Gastroesophageal sphincter (tissue), 4 donors: ENCODE measurements at regions not wholly inside any gene's neighbourhood (a gene's known extent, or its start where the extent isn't known, plus 50 kb on each side); places are given as distances from the start of the nearest gene placed in this dataset.

ENCODE experiments used
- ATAC-seq: fragments of 150-250 bp; one replicate; pipeline ENCODE4 v1.9.1; 2016; ENCODE audit warnings: mild to moderate bottlenecking, moderate library complexity
- H3K27ac ChIP-seq, 4 donors: fragments of 200-600 bp; sonication (generic) in 3 of 4; 1 replicate in 3 of 4; 2 replicates in 1 of 4; pipeline ENCODE4 v1.5.1; 2016 to 2019
- H3K27me3 ChIP-seq: fragments of 200-600 bp; sonication (generic); one replicate; pipeline ENCODE4 v1.5.1; 2019
- H3K36me3 ChIP-seq, 2 donors: fragments of 200-600 bp; sonication (generic); one replicate each; pipeline ENCODE4 v1.5.1; 2019; ENCODE audit warnings: control low read depth in 1 of 2
- H3K4me1 ChIP-seq, 3 donors: fragments of 200-600 bp; sonication (generic); 1 replicate in 2 of 3; 2 replicates in 1 of 3; pipeline ENCODE4 v1.5.1; 2016 to 2019; ENCODE audit warnings: control low read depth in 2 of 3
- H3K4me3 ChIP-seq, 2 donors: fragments of 200-600 bp; sonication (generic); one replicate each; pipeline ENCODE4 v1.5.1; 2019; ENCODE audit warnings: mild to moderate bottlenecking in 1 of 2, moderate library complexity in 1 of 2
- H3K9me3 ChIP-seq, 3 donors: fragments of 200-600 bp; sonication (generic); one replicate each; pipeline ENCODE4 v1.5.1; 2017 to 2019; ENCODE audit warnings: control low read depth in 2 of 3
- EP300 ChIP-seq: sonication (generic); formaldehyde crosslinking; IDR thresholded peaks from one replicate; pipeline ENCODE4 v1.6.1; 2017; ENCODE audit warnings: antibody characterized with exemption, mild to moderate bottlenecking
- POLR2A ChIP-seq, 2 donors: fragments of 450-650 bp; IDR thresholded peaks; one replicate each; pipeline ENCODE4 v1.6.1; 2017; ENCODE audit warnings: antibody characterized with exemption in 2 of 2, mild to moderate bottlenecking in 2 of 2, moderate library complexity in 1 of 2
- POLR2AphosphoS5 ChIP-seq: sonication (generic); formaldehyde crosslinking; IDR thresholded peaks from one replicate; pipeline ENCODE4 v1.6.1; 2017; ENCODE audit warnings: antibody characterized with exemption
- WGBS, 2 donors: methylation state at CpG; one replicate each; pipeline ENCODE4 v1.1.5; 2018; ENCODE audit warnings: low coverage in 1 of 2; 5-methylcytosine and 5-hydroxymethylcytosine counted together
- TF ChIP-seq, protein P1 (sequence below), 4 experiments: fragments of 200-600 bp in 2 of 4; fragments of 450-650 bp in 2 of 4; sonication (generic) in 1 of 4; IDR thresholded peaks; one replicate each; pipeline ENCODE4 v1.5.1; 2017 to 2019; ENCODE audit warnings: antibody characterized with exemption in 4 of 4, mild to moderate bottlenecking in 2 of 4, moderate library complexity in 2 of 4

DNA sequence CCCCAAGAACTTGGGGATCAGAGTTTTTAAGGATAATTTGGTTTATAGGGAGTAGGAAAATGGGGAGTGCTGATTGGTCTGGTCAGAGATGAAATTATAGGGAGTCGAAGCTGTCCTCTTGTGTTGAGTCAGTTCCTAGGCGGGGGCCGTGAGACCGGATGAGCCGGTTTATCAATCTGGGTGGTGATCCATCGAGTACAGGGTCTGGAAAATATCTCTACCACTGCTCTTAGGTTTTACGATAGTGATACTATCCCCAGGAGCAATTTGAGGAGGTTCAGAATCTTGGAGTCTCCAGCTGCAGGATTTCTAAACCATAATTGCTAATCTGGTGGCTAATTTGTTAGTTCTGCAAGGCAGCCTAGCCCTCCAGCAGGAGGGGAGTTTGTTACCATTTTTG lies 403.4 kb downstream of the CDH11 start:
- Histone ChIP-seq H3K9me3 (no peaks in the 10 kb centered on the region), H3K4me1 (no peaks in the 10 kb centered on the region), H3K27me3 (no peaks in the 10 kb centered on the region), H3K4me3 (no peak overlapping the region), H3K27ac (no peak overlapping the region), H3K36me3 (no peaks in the 10 kb centered on the region)
- 84 to 95% methylated on average over 7 of the region's 7 CpGs for WGBS, 2 donors
- TF ChIP-seq, protein P1, sequence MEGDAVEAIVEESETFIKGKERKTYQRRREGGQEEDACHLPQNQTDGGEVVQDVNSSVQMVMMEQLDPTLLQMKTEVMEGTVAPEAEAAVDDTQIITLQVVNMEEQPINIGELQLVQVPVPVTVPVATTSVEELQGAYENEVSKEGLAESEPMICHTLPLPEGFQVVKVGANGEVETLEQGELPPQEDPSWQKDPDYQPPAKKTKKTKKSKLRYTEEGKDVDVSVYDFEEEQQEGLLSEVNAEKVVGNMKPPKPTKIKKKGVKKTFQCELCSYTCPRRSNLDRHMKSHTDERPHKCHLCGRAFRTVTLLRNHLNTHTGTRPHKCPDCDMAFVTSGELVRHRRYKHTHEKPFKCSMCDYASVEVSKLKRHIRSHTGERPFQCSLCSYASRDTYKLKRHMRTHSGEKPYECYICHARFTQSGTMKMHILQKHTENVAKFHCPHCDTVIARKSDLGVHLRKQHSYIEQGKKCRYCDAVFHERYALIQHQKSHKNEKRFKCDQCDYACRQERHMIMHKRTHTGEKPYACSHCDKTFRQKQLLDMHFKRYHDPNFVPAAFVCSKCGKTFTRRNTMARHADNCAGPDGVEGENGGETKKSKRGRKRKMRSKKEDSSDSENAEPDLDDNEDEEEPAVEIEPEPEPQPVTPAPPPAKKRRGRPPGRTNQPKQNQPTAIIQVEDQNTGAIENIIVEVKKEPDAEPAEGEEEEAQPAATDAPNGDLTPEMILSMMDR (IDR thresholded peaks at IDR 0.05): no peak
- no peak for TF ChIP-seq POLR2AphosphoS5
- no peak for TF ChIP-seq POLR2A (IDR thresholded peaks at IDR 0.05)
- no peak for TF ChIP-seq EP300
- ATAC-seq: no peak

DNA sequence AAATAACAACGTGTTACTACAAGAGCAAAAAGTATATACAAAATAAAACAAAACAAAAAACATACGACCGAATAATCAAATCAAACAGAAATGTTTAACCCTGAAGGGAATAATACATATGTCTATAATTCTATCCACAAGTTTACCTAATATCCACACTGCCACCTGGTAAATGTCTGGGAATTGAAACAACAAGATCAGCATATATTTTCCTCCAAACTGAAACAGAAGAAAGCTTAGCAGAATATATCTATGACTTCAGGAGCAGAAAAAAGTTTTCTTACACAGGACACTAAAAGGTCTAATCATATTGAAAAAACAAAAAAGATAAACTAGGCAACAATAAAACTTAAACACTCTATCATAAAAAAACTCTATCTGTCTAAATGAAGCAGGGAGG lies 404.0 kb downstream of the CDH11 start:
- WGBS, 2 donors: 70 to 75% methylated on average over 3 of the region's 3 CpGs
- no peak for ATAC-seq
- H3K4me1 ChIP-seq: no peaks in the 10 kb centered on the region

DNA sequence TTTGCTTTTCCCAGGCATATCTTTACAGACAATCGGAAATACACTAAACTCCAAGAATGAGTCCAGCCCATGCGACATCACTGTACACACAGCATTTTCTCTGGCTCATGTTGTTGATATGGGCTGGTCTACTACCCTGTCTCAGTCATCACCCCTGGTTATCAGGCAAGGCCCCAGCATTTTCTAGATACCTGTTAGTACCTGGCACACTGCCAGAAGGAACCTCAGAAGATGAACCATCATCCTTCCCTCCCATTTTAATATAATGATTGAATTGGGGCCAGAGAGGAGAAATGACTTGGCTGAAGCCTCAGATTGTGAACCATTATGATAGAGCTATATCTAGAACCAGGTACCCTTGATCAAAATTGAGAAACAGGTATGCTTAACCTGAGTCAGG lies 406.2 kb downstream of the CDH11 start:
- no peaks in the 10 kb centered on the region for H3K36me3 ChIP-seq
- no peaks in the 10 kb centered on the region for H3K27me3 ChIP-seq
- WGBS, 2 donors: 100% methylated on average over 2 of the region's 2 CpGs; no CpG with 5 or more reads in 1 of the 2 donors
- TF ChIP-seq EP300: no peak
- TF ChIP-seq POLR2A (IDR thresholded peaks at IDR 0.05): no peak
- no peak for TF ChIP-seq POLR2AphosphoS5
- TF ChIP-seq, protein P1 (IDR thresholded peaks at IDR 0.05): no peak
- H3K27ac ChIP-seq: no peak overlapping the region
- H3K9me3 ChIP-seq: no peaks in the 10 kb centered on the region
- no peak overlapping the region for H3K4me3 ChIP-seq
- H3K4me1 ChIP-seq: no peaks in the 10 kb centered on the region
- ATAC-seq: no peak

More for the DNA sequence above, 404.0 kb downstream of the CDH11 start:
- H3K4me3 ChIP-seq: no peak overlapping the region
- TF ChIP-seq, protein P1 (IDR thresholded peaks at IDR 0.05): no peak
- TF ChIP-seq POLR2A (IDR thresholded peaks at IDR 0.05): no peak
- no peak for TF ChIP-seq POLR2AphosphoS5
- TF ChIP-seq EP300: no peak
- H3K9me3 ChIP-seq: no peaks in the 10 kb centered on the region
- no peaks in the 10 kb centered on the region for H3K36me3 ChIP-seq
- no peaks in the 10 kb centered on the region for H3K27me3 ChIP-seq
- no peak overlapping the region for H3K27ac ChIP-seq

DNA sequence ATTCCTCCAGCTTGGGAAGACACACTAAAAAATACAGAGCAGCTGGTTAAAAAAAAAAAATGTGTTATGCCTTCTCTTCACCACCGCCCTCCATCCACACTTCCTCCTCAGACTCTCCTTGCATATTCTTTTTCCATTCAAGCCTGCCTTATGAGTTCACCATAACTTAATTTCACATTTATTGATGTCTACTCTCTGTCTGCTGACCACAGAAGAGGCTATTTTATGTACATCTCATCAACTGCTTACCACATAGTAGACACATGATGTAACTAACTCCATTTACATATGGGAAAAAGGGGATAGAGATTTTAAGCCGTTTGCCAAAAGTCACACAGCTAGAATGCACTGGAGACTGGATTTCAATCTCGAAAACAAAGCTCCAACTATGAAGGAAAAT lies 409.8 kb downstream of the CDH11 start:
- H3K4me3 ChIP-seq: no peak overlapping the region
- no peak for ATAC-seq
- no peaks in the 10 kb centered on the region for H3K27me3 ChIP-seq
- no peak overlapping the region for H3K27ac ChIP-seq
- H3K9me3 ChIP-seq: peaks cover 0 to 2% (median 0%) of the 10 kb centered on the region in 3 donors
- 45 to 49% methylated on average over 3 of the region's 3 CpGs for WGBS, 2 donors
- no peaks in the 10 kb centered on the region for H3K4me1 ChIP-seq
- no peaks in the 10 kb centered on the region for H3K36me3 ChIP-seq
- TF ChIP-seq, protein P1 (IDR thresholded peaks at IDR 0.05): no peak
- TF ChIP-seq POLR2A (IDR thresholded peaks at IDR 0.05): no peak
- TF ChIP-seq EP300: no peak

DNA sequence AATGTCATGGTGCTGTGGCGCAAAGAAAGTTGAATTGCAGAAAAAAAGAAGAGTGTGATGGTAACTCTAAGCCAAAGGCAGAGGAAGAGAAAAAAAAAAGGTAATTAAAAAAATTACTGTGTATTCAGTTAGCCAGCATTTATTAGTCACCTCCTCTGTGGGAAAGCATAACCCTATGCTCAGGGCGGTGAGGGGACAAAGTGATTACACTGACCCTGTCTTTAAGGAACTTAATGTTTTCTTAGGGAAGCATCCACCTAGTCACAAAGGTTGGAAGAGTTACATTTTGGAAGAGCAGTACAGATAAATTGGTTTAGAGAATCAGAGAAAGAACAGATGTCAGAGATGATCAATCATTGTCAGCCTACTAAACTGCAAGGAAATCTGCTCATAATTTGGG lies 410.3 kb downstream of the CDH11 start:
- TF ChIP-seq, protein P1 (IDR thresholded peaks at IDR 0.05): no peak
- TF ChIP-seq POLR2AphosphoS5 (no peak), POLR2A (IDR thresholded peaks at IDR 0.05) (no peak), EP300 (no peak)
- WGBS, 2 donors: 69 to 90% methylated on average over 2 of the region's 2 CpGs
- H3K4me3 ChIP-seq: no peak overlapping the region
- ATAC-seq: no peak
- no peaks in the 10 kb centered on the region for H3K36me3 ChIP-seq
- H3K4me1 ChIP-seq: no peaks in the 10 kb centered on the region
- no peak overlapping the region for H3K27ac ChIP-seq
- H3K27me3 ChIP-seq: no peaks in the 10 kb centered on the region
- H3K9me3 ChIP-seq: peaks cover 0 to 2% (median 0%) of the 10 kb centered on the region in 3 donors
